H1 (cell line): ENCODE measurements at regions not wholly inside any gene's neighbourhood (a gene's known extent, or its start where the extent isn't known, plus 50 kb on each side); places are given as distances from the start of the nearest gene placed in this dataset.

Experiments used
- CTCF ChIA-PET: fragments of 300-600 bp; sonication (Branson Sonifier 250); formaldehyde crosslinking; loops from one replicate; lab custom pipeline; 2021; ENCODE audit not compliant: partially characterized antibody; lab: Charles Lee
- POLR2A ChIA-PET: fragments of 300-600 bp; sonication (Branson Sonifier 250); formaldehyde crosslinking; loops from one replicate; lab custom pipeline; 2021; ENCODE audit warnings: inconsistent platforms; ENCODE audit not compliant: partially characterized antibody; lab: Charles Lee
- DNase-seq, 2 experiments: peaks; one replicate each; pipeline versions ENCODE4 v3.0.0 to v3.0.0-alpha.2; 2010 to 2022; ENCODE audit warnings: low spot score in 2 of 2, low read depth in 1 of 2, mixed read lengths in 1 of 2
- FAIRE-seq: peaks from 2 replicates; lab custom pipeline; 2011; peaks lifted over from hg19 to GRCh38; lab: Jason Lieb, UNC
- H2AFZ ChIP-seq: 2 replicates; pipeline ENCODE4 v1.8.1; 2012; ENCODE audit warnings: low read length, inconsistent platforms
- H2AK5ac ChIP-seq: 2 replicates; pipeline ENCODE4 v1.6.1; 2013; ENCODE audit warnings: low read depth, low read length
- H2BK120ac ChIP-seq: replicated peaks from 2 replicates; pipeline ENCODE3; 2013; ENCODE audit warnings: low read depth, low read length, inconsistent platforms
- H2BK12ac ChIP-seq: 2 replicates; pipeline ENCODE4 v1.6.1; 2013; ENCODE audit warnings: low read depth, low read length
- H2BK15ac ChIP-seq: 2 replicates; pipeline ENCODE4 v1.6.1; 2013; ENCODE audit warnings: low read length
- H2BK20ac ChIP-seq: 2 replicates; pipeline ENCODE4 v1.6.1; 2013; ENCODE audit warnings: low read length
- H2BK5ac ChIP-seq: 2 replicates; pipeline ENCODE4 v1.6.1; 2013; ENCODE audit warnings: low read depth, low read length
- H3K14ac ChIP-seq: 2 replicates; pipeline ENCODE4 v1.6.1; 2013; ENCODE audit warnings: inconsistent platforms; ENCODE audit not compliant: insufficient read length
- H3K18ac ChIP-seq: 2 replicates; pipeline ENCODE4 v1.6.1; 2013; ENCODE audit warnings: low read length; ENCODE audit errors: extremely low read depth
- H3K23ac ChIP-seq: 2 replicates; pipeline ENCODE4 v1.6.1; 2013; ENCODE audit warnings: inconsistent platforms; ENCODE audit not compliant: insufficient read length
- H3K23me2 ChIP-seq: 2 replicates; pipeline ENCODE4 v1.6.1; 2013; ENCODE audit warnings: low read depth, low read length
- H3K27ac ChIP-seq: 2 replicates; pipeline ENCODE4 v1.6.1; 2011; ENCODE audit warnings: low read depth, low read length, inconsistent platforms
- H3K27me3 ChIP-seq, 4 experiments: replicated peaks in 1 of 4; 1 replicate in 1 of 4; 2 replicates in 3 of 4; pipeline versions ENCODE4 v1.6.1 to v1.8.1; 2011 to 2013; ENCODE audit warnings: low read length in 3 of 4, mild to moderate bottlenecking in 3 of 4, inconsistent platforms in 2 of 4, mixed read lengths in 2 of 4, moderate library complexity in 1 of 4; ENCODE audit not compliant: control insufficient read depth in 3 of 4, insufficient read depth in 3 of 4; ENCODE audit errors: extremely low read depth in 1 of 4
- H3K36me3 ChIP-seq, 4 experiments: 2 replicates each; pipeline versions ENCODE4 v1.6.1 to v1.8.1; 2011 to 2013; ENCODE audit warnings: mild to moderate bottlenecking in 4 of 4, low read length in 3 of 4, moderate library complexity in 2 of 4, control low read depth in 1 of 4, inconsistent platforms in 1 of 4; ENCODE audit not compliant: insufficient read depth in 4 of 4, control insufficient read depth in 2 of 4
- H3K4ac ChIP-seq: replicated peaks from 2 replicates; pipeline ENCODE3; 2013; ENCODE audit warnings: low read length, low read depth, mixed read lengths, inconsistent platforms; ENCODE audit not compliant: insufficient read length
- H3K4me1 ChIP-seq, 4 experiments: replicated peaks in 1 of 4; 1 replicate in 1 of 4; 2 replicates in 3 of 4; pipeline versions ENCODE4 v1.6.1 to v1.8.1; 2011 to 2013; ENCODE audit warnings: low read length in 3 of 4, inconsistent platforms in 2 of 4, mixed read lengths in 1 of 4; ENCODE audit not compliant: insufficient read depth in 4 of 4, control insufficient read depth in 3 of 4
- H3K4me2 ChIP-seq, 2 experiments: 2 replicates each; pipeline versions ENCODE4 v1.6.1 to v1.8.1; 2011 to 2013; ENCODE audit warnings: low read depth in 2 of 2, low read length in 2 of 2, control low read depth in 1 of 2, inconsistent platforms in 1 of 2, mild to moderate bottlenecking in 1 of 2; ENCODE audit not compliant: insufficient read depth in 1 of 2
- H3K4me3 ChIP-seq, 4 experiments: fragments of 200-600, 300-600 bp in 1 of 4; sonication (generic), shearing (Covaris generic), sonication (Bioruptor Twin) in 1 of 4; 2 replicates each; pipeline versions ENCODE4 v1.5.1 to v1.8.1; 2011 to 2016; ENCODE audit warnings: low read length in 4 of 4, low read depth in 3 of 4, control low read depth in 2 of 4, inconsistent platforms in 2 of 4, mild to moderate bottlenecking in 2 of 4, mixed read lengths in 1 of 4, moderate library complexity in 1 of 4; ENCODE audit not compliant: insufficient read depth in 2 of 4; ENCODE audit errors: extremely low read depth in 1 of 4
- H3K56ac ChIP-seq: replicated peaks from 2 replicates; pipeline ENCODE3; 2013; ENCODE audit warnings: low read depth, mild to moderate bottlenecking, mixed read lengths, low read length, inconsistent platforms; ENCODE audit not compliant: insufficient read length
- H3K79me1 ChIP-seq: 2 replicates; pipeline ENCODE4 v1.6.1; 2013; ENCODE audit warnings: low read depth, low read length, control low read depth
- H3K79me2 ChIP-seq, 2 experiments: 2 replicates each; pipeline versions ENCODE4 v1.6.1 to v1.8.1; 2012 to 2013; ENCODE audit warnings: low read length in 2 of 2, mild to moderate bottlenecking in 2 of 2, inconsistent platforms in 1 of 2; ENCODE audit not compliant: insufficient read depth in 2 of 2, control insufficient read depth in 1 of 2
- H3K9ac ChIP-seq, 4 experiments: replicated peaks in 1 of 4; 1 replicate in 1 of 4; 2 replicates in 3 of 4; pipeline versions ENCODE4 v1.6.1 to v1.8.1; 2011 to 2013; ENCODE audit warnings: low read depth in 3 of 4, low read length in 3 of 4, control low read depth in 2 of 4, mild to moderate bottlenecking in 2 of 4, moderate library complexity in 2 of 4, inconsistent platforms in 1 of 4; ENCODE audit errors: extremely low read depth in 1 of 4
- H3K9me3 ChIP-seq, 2 experiments: 2 replicates each; pipeline versions ENCODE4 v1.6.1 to v1.8.1; 2012 to 2013; ENCODE audit warnings: mild to moderate bottlenecking in 2 of 2, moderate library complexity in 2 of 2, control low read depth in 1 of 2, inconsistent platforms in 1 of 2, low read depth in 1 of 2, low read length in 1 of 2, mixed read lengths in 1 of 2; ENCODE audit not compliant: insufficient read depth in 2 of 2
- H4K20me1 ChIP-seq, 2 experiments: replicated peaks in 1 of 2; 2 replicates each; pipeline versions ENCODE3 to v1.8.1; 2011 to 2013; ENCODE audit warnings: inconsistent platforms in 2 of 2, low read length in 2 of 2, mild to moderate bottlenecking in 1 of 2; ENCODE audit not compliant: insufficient read depth in 2 of 2, control insufficient read depth in 1 of 2
- H4K5ac ChIP-seq: 2 replicates; pipeline ENCODE4 v1.6.1; 2013; ENCODE audit warnings: low read length, low read depth, mixed read lengths, inconsistent platforms; ENCODE audit not compliant: insufficient read length
- H4K8ac ChIP-seq: 2 replicates; pipeline ENCODE4 v1.8.0; 2013; ENCODE audit warnings: mild to moderate bottlenecking, moderate library complexity, low read length, inconsistent platforms; ENCODE audit not compliant: insufficient read depth; ENCODE audit errors: extremely low read depth
- H4K91ac ChIP-seq: replicated peaks from 2 replicates; pipeline ENCODE3; 2013; ENCODE audit warnings: low read length, mixed read lengths, inconsistent platforms; ENCODE audit not compliant: insufficient read length
- ASH2L ChIP-seq: fragments of 200-600, 300-600 bp; sonication (generic); IDR thresholded peaks from one replicate; pipeline ENCODE4 v1.7.1; 2017; ENCODE audit warnings: low read length
- CHD1 ChIP-seq: IDR thresholded peaks from 2 replicates; pipeline ENCODE4 v1.6.1; 2012; ENCODE audit warnings: low read depth, low read length, improper control_type of control experiment
- EGR1 ChIP-seq: IDR thresholded peaks from 2 replicates; pipeline ENCODE4 v1.6.1; 2011; ENCODE audit warnings: low read depth, low read length, borderline replicate concordance
- PHF8 ChIP-seq: fragments of 200-600 bp; sonication (generic); conservative IDR thresholded peaks from 2 replicates; pipeline ENCODE4 v1.7.1; 2012; ENCODE audit warnings: low read depth, mild to moderate bottlenecking, inconsistent platforms, low read length, moderate library complexity
- POLR2AphosphoS5 ChIP-seq: IDR thresholded peaks from 2 replicates; pipeline ENCODE4 v1.6.1; 2011; ENCODE audit warnings: low read depth, low read length
- SP4 ChIP-seq: IDR thresholded peaks from 2 replicates; pipeline ENCODE4 v1.6.1; 2012; ENCODE audit warnings: low read length, inconsistent platforms
- TAF7 ChIP-seq: optimal IDR thresholded peaks from 2 replicates; pipeline ENCODE3; 2011; ENCODE audit warnings: low read depth, mild to moderate bottlenecking, inconsistent platforms, low read length, moderate library complexity, borderline replicate concordance
- YY1 ChIP-seq: IDR thresholded peaks from 2 replicates; pipeline ENCODE4 v1.6.1; 2011; ENCODE audit warnings: low read depth, mild to moderate bottlenecking, low read length
- ZNF274 ChIP-seq: IDR thresholded peaks from 2 replicates; pipeline ENCODE4 v1.7.0; 2012; ENCODE audit warnings: low read length, borderline replicate concordance; ENCODE audit errors: extremely low read depth
- WGBS, 2 experiments: shearing (Covaris generic) in 1 of 2; methylation state at CpG; one replicate each; pipeline versions ENCODE4 v1.1.6 to v1.1.7; 2013 to 2015; ENCODE audit warnings: low lambda C conversion rate in 2 of 2, mixed read lengths in 2 of 2, inconsistent platforms in 1 of 2, low coverage in 1 of 2, missing lambda C conversion rate in 1 of 2; ENCODE audit not compliant: insufficient replicate concordance in 2 of 2, insufficient coverage in 1 of 2, insufficient read length in 1 of 2; ENCODE audit errors: extremely low coverage in 1 of 2, missing lambda C conversion rate in 1 of 2; 5-methylcytosine and 5-hydroxymethylcytosine counted together
- TF ChIP-seq, protein P1 (sequence below): IDR thresholded peaks from 2 replicates; pipeline ENCODE4 v1.6.1; 2012; ENCODE audit warnings: inconsistent platforms
- TF ChIP-seq, protein P2 (sequence below): IDR thresholded peaks from 2 replicates; pipeline ENCODE4 v1.6.1; 2012; ENCODE audit warnings: inconsistent platforms

DNA sequence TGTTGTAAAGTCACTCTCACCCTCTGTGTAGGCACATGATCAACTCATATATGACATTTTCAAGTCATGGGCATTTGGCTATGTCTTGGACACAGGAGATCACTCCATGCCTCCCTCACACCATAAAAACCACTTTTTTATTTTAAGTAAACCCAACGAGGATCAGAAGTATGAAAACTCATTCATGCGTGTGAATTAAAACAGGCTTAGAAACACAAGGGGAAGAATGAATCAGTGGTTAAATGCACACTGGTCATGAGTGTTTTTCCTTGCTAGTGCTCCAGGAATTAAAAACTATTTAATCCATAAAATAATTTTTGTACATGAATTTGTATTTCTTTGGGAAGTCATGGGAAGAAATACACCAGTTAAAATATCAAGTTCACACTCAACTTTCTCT is 198.4 kb downstream of the GALC start:
- Histone ChIP-seq H3K23ac (no peak overlapping the region), H3K4me1 (peaks cover 0 to 3% (median 2%) of the 10 kb centered on the region in 4 experiments; a peak in 1 of 7 replicates), H3K4ac (no peak overlapping the region), H3K56ac (no peak overlapping the region), H3K4me3 (no peak overlapping the region), H4K5ac (no peak overlapping the region), H3K79me1 (no peaks in the 10 kb centered on the region), H4K91ac (no peak overlapping the region), H2BK12ac (no peak overlapping the region), H3K79me2 (no peaks in the 10 kb centered on the region), H3K27me3 (no peaks in the 10 kb centered on the region), H3K27ac (no peak overlapping the region), H2BK120ac (no peak overlapping the region), H3K4me2 (no peak overlapping the region), H3K18ac (no peak overlapping the region), H4K8ac (no peak overlapping the region), H2BK5ac (no peak overlapping the region), H3K36me3 (no peaks in the 10 kb centered on the region), H3K14ac (no peak overlapping the region), H2BK15ac (no peak overlapping the region), H4K20me1 (no peaks in the 10 kb centered on the region), H2AFZ (no peak overlapping the region), H3K9ac (no peak overlapping the region), H2AK5ac (no peak overlapping the region), H3K9me3 (no peaks in the 10 kb centered on the region; a peak in 1 of 4 replicates), H3K23me2 (no peaks in the 10 kb centered on the region), H2BK20ac (no peak overlapping the region)
- CTCF ChIA-PET = interaction anchor here (0.7 to 3.0 kb wide), 3 partner anchors 11 to 53 kb away, joined by 3 to 24 read pairs (median 7); no protein-coding TSS in a partner anchor
- TF ChIP-seq EGR1 (no peak), ASH2L (no peak), ZNF274 (no peak), PHF8 (no peak), POLR2AphosphoS5 (no peak), TAF7 (no peak), CHD1 (no peak), SP4 (no peak), YY1 (no peak)
- TF ChIP-seq, protein P1, sequence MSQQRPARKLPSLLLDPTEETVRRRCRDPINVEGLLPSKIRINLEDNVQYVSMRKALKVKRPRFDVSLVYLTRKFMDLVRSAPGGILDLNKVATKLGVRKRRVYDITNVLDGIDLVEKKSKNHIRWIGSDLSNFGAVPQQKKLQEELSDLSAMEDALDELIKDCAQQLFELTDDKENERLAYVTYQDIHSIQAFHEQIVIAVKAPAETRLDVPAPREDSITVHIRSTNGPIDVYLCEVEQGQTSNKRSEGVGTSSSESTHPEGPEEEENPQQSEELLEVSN = no peak
- TF ChIP-seq, protein P2, sequence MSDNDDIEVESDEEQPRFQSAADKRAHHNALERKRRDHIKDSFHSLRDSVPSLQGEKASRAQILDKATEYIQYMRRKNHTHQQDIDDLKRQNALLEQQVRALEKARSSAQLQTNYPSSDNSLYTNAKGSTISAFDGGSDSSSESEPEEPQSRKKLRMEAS = no peak
- WGBS, 2 experiments = 94% methylated on average over 2 of the region's 2 CpGs; no CpG with 5 or more reads in 1 of the 2 experiments
- DNase-seq (no peak), FAIRE-seq (no peak)
- POLR2A ChIA-PET = interaction anchor here (0.6 kb wide), 1 partner anchor 407 kb away, joined by 3 read pairs; no protein-coding TSS in a partner anchor
